ENCODE measurements at regions not wholly inside any gene's neighbourhood (a gene's known extent, or its start where the extent isn't known, plus 50 kb on each side); places are given as distances from the start of the nearest gene placed in this dataset.

DNA sequence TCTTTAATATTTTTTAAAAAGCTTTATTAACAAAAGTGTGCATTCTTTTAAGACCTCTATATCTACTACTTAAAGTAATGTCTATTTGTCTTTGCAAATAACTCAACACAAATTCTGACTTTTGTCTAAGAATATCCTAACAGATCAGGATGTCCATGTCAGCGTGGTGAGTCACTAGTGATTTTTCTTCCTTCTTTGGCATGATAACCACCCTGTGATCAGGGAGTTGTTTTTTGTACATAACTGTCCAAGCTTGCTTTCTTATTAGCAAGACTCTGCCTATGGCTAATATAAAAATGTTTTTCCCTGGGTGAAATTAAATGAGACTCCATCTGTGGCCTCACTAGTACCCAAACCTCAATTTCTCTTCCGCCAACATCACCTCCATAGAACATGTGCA, 688.9 kb upstream of the ADGRL2 start:
- TF ChIP-seq FOXK2 (IDR thresholded peaks at IDR 0.05) (no peak), ZFP36 (IDR thresholded peaks at IDR 0.05; ENCODE audit: borderline replicate concordance, low read depth, low read length, partially characterized antibody) (no peak), ZBTB43 (CRISPR knock-in tag; conservative IDR thresholded peaks at IDR 0.05) (no peak)

Data from HepG2 (cell line).